Neural progenitor cell (in vitro differentiated cells): ENCODE measurements at regions not wholly inside any gene's neighbourhood (a gene's known extent, or its start where the extent isn't known, plus 50 kb on each side); places are given as distances from the start of the nearest gene placed in this dataset.

Experiments used
- CTCF ChIP-seq: fragments of 200-600 bp; sonication (generic); IDR thresholded peaks from 2 replicates; pipeline ENCODE4 v1.5.1; 2017; ENCODE audit warnings: antibody characterized with exemption, mild to moderate bottlenecking
- EZH2phosphoT487 ChIP-seq: fragments of 200-600 bp; sonication (generic); IDR thresholded peaks from 2 replicates; pipeline ENCODE4 v1.6.1; 2017; ENCODE audit warnings: antibody characterized with exemption

- TF ChIP-seq CTCF (no peak), EZH2phosphoT487 (no peak)
Observed at GRCh38 chrX:39214387-39215126, 413.3 kb downstream of the MID1IP1 start.
